ENCODE measurements at regions not wholly inside any gene's neighbourhood (a gene's known extent, or its start where the extent isn't known, plus 50 kb on each side); places are given as distances from the start of the nearest gene placed in this dataset.

DNA sequence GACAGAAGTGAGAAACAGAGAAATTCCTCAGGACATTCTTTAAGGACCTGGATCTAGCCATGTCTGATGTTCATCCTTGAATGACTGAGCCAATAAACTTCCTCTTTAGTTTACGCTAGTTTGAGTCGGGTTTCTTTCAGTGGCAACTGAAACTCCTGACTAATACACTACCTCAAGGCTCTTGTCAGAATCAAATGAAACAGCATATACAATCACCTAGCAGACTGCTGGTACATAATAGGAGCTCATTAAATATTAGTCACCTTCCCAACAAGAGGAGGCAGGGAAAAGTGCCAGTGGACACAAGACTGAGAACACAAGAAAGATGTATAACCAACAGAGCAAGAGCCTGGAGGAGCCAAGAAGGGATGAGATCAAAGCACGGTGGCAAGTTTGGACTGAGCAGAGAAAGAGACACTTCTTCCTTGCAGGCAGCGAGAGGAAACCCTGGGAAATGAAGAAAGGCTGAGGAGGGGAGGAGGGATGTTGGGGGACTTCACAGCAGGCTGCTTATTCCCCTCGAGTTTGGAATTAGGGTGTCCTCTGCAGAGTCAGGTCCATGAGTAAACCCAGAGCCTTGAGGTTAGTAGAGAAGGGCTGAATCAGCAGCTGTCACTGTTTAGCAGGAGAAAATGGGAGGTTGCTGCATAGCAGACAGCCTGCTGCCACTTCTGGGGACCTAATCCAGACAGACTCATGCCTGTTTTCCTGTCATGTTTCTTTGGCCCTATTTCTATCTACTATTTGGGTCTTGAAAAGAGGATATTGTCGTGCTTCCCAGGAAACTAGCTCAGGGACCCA lies 73.3 kb downstream of the MRPL46 start:
- H2AFZ ChIP-seq (ENCODE audit: low read depth, low read length), result no peak overlapping the region
- no peak overlapping the region for H3K27ac ChIP-seq (ENCODE audit: low read length)
- H3F3A ChIP-seq (ENCODE audit: insufficient read depth, low read length, poor library complexity, severe bottlenecking), result no peaks in the 10 kb centered on the region
- no peaks in the 10 kb centered on the region for H3K79me2 ChIP-seq (replicated peaks; ENCODE audit: insufficient read depth, low read length)
- H3K36me3 ChIP-seq (ENCODE audit: insufficient read depth, low read length), result no peaks in the 10 kb centered on the region
- H3K27me3 ChIP-seq (ENCODE audit: insufficient read depth, low read depth, low read length), result no peaks in the 10 kb centered on the region
- no peaks in the 10 kb centered on the region for H4K20me1 ChIP-seq (ENCODE audit: insufficient read depth)
- H3K9me3 ChIP-seq (ENCODE audit: low read length), result no peaks in the 10 kb centered on the region
- no peaks in the 10 kb centered on the region for H3K9me2 ChIP-seq (ENCODE audit: insufficient read depth, low read length)
- no peak overlapping the region for H3K4me3 ChIP-seq (ENCODE audit: low read length)
- H3K9ac ChIP-seq (ENCODE audit: low read length), result no peak overlapping the region
- no peak overlapping the region for H3K4me2 ChIP-seq (ENCODE audit: low read length)
- TF ChIP-seq POLR2AphosphoS5 (IDR thresholded peaks at IDR 0.05), result no peak
- TF ChIP-seq RAD21 (conservative IDR thresholded peaks at IDR 0.05), result no peak
- TF ChIP-seq, protein P1, sequence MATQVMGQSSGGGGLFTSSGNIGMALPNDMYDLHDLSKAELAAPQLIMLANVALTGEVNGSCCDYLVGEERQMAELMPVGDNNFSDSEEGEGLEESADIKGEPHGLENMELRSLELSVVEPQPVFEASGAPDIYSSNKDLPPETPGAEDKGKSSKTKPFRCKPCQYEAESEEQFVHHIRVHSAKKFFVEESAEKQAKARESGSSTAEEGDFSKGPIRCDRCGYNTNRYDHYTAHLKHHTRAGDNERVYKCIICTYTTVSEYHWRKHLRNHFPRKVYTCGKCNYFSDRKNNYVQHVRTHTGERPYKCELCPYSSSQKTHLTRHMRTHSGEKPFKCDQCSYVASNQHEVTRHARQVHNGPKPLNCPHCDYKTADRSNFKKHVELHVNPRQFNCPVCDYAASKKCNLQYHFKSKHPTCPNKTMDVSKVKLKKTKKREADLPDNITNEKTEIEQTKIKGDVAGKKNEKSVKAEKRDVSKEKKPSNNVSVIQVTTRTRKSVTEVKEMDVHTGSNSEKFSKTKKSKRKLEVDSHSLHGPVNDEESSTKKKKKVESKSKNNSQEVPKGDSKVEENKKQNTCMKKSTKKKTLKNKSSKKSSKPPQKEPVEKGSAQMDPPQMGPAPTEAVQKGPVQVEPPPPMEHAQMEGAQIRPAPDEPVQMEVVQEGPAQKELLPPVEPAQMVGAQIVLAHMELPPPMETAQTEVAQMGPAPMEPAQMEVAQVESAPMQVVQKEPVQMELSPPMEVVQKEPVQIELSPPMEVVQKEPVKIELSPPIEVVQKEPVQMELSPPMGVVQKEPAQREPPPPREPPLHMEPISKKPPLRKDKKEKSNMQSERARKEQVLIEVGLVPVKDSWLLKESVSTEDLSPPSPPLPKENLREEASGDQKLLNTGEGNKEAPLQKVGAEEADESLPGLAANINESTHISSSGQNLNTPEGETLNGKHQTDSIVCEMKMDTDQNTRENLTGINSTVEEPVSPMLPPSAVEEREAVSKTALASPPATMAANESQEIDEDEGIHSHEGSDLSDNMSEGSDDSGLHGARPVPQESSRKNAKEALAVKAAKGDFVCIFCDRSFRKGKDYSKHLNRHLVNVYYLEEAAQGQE (IDR thresholded peaks at IDR 0.05; ENCODE audit: borderline replicate concordance), result no peak
- no peak for TF ChIP-seq EP300 (conservative IDR thresholded peaks at IDR 0.05; ENCODE audit: poor library complexity, severe bottlenecking)
- no peak for TF ChIP-seq TAF1 (IDR thresholded peaks at IDR 0.05; ENCODE audit: low read depth)
- no peak for TF ChIP-seq MXI1 (conservative IDR thresholded peaks at IDR 0.05; ENCODE audit: poor library complexity, severe bottlenecking)
- TF ChIP-seq SMC3 (conservative IDR thresholded peaks at IDR 0.05; ENCODE audit: poor library complexity), result no peak
- TF ChIP-seq EZH2 (IDR thresholded peaks at IDR 0.05; ENCODE audit: borderline replicate concordance, insufficient read depth, low read length, poor library complexity, severe bottlenecking), result no peak

DNA sequence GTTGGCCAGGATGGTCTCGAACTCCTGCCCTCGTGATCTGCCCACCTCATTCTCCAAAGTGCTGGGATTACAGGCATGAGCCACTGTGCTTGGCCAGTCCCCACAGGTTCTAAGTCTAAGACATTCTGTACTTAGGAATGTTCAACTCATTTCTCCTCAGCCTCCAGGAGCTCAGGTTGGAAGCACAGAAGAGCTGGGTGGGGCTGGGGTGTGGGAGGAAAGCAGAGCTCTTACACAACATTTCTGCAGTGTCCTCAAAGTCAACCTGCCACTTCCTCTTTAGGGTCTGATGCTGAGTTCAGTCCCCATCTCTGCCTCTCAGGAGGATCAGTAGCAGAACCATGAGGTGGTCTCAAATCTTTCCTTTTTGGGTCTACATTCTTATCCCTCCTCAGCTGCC lies 75.5 kb downstream of the MRPL46 start:
- H4K20me1 ChIP-seq (ENCODE audit: insufficient read depth), result no peaks in the 10 kb centered on the region
- no peaks in the 10 kb centered on the region for H3K9me3 ChIP-seq (ENCODE audit: low read length)
- H3K9me2 ChIP-seq (ENCODE audit: insufficient read depth, low read length), result no peaks in the 10 kb centered on the region
- no peaks in the 10 kb centered on the region for H3K36me3 ChIP-seq (ENCODE audit: insufficient read depth, low read length)
- no peak overlapping the region for H2AFZ ChIP-seq (ENCODE audit: low read depth, low read length)
- TF ChIP-seq POLR2AphosphoS5 (IDR thresholded peaks at IDR 0.05) (no peak), MXI1 (conservative IDR thresholded peaks at IDR 0.05; ENCODE audit: poor library complexity, severe bottlenecking) (no peak)
- TF ChIP-seq, protein P1 (IDR thresholded peaks at IDR 0.05; ENCODE audit: borderline replicate concordance), result no peak
- no peaks in the 10 kb centered on the region for H3F3A ChIP-seq (ENCODE audit: insufficient read depth, low read length, poor library complexity, severe bottlenecking)
- H3K4me2 ChIP-seq (ENCODE audit: low read length), result no peak overlapping the region
- no peaks in the 10 kb centered on the region for H3K27me3 ChIP-seq (ENCODE audit: insufficient read depth, low read depth, low read length)
- H3K79me2 ChIP-seq (replicated peaks; ENCODE audit: insufficient read depth, low read length), result no peaks in the 10 kb centered on the region
- H3K27ac ChIP-seq (ENCODE audit: low read length), result no peak overlapping the region
- no peak overlapping the region for H3K4me3 ChIP-seq (ENCODE audit: low read length)
- H3K9ac ChIP-seq (ENCODE audit: low read length), result no peak overlapping the region
